Activated B cell treated with CpG ODN at 0.5 μM for 24 hours (primary cell): ENCODE measurements at regions not wholly inside any gene's neighbourhood (a gene's known extent, or its start where the extent isn't known, plus 50 kb on each side); places are given as distances from the start of the nearest gene placed in this dataset.
A peak's percentile ranks its signal among the peaks of the same experiment; 100 is the strongest.

ENCODE experiments used
- ATAC-seq: fragments of 200-7000 bp; cut with Tn5 transposase; one replicate; pipeline ENCODE4 v1.10.0; 2021; ENCODE audit warnings: low read depth, mild to moderate bottlenecking, moderate library complexity
- CTCF ChIA-PET: fragments of 350-600 bp; sonication (Branson Sonifier 250); formaldehyde crosslinking; loops from one replicate; lab custom pipeline; 2021; ENCODE audit warnings: antibody characterized with exemption; lab: Charles Lee
- POLR2A ChIA-PET: fragments of 350-600 bp; sonication (Branson Sonifier 250); formaldehyde crosslinking; loops from one replicate; lab custom pipeline; 2021; ENCODE audit warnings: antibody characterized with exemption; lab: Charles Lee
- DNase-seq: peaks from one replicate; pipeline ENCODE4 v3.0.0; 2022
- H3K27ac Mint-ChIP-seq: one replicate; pipeline ENCODE4 v1.8.0; 2020; ENCODE audit warnings: mixed read lengths
- H3K27me3 Mint-ChIP-seq: one replicate; pipeline ENCODE4 v1.8.0; 2021; ENCODE audit warnings: mixed read lengths
- H3K36me3 Mint-ChIP-seq: one replicate; pipeline ENCODE4 v1.8.0; 2021; ENCODE audit warnings: low read depth, mixed read lengths
- H3K4me1 Mint-ChIP-seq: one replicate; pipeline ENCODE4 v1.8.0; 2021; ENCODE audit warnings: mixed read lengths
- H3K4me3 Mint-ChIP-seq: one replicate; pipeline ENCODE4 v1.8.0; 2020; ENCODE audit warnings: mild to moderate bottlenecking, mixed read lengths
- H3K9me3 Mint-ChIP-seq: one replicate; pipeline ENCODE4 v1.8.0; 2020; ENCODE audit warnings: mixed read lengths
- intact Hi-C: fragments of 100-400 bp; cut with micrococcal nuclease; formaldehyde crosslinking; loops from one replicate; pipeline ENCODE4 v1.15.1; 2024
- TF ChIP-seq, protein P1 (sequence below): fragments of 200-600 bp; IDR thresholded peaks from one replicate; pipeline ENCODE4 v1.8.0; 2022; ENCODE audit warnings: antibody characterized with exemption, mild to moderate bottlenecking

DNA sequence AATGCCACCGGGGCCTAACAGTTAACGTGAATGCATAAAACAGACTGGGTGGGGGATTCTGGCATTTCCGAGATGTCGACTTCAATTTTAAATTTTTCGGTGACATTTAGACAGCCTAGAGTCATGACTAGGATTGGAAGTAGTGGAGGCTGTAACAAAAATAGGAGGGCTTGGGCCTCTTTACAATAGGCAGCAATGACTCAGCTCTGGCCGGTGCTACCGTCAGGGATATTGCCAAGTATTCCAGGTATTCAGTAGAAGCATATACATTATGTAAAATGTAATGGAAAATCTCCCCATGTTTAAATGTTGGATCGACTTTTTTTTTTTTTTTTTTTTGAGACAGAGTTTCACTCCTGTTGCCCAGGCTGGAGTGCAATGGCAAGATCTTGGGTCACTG lies 136.2 kb upstream of the STMND1 start:
- intact Hi-C loops, result loop anchor here (1.0 to 10.0 kb wide), 3 partner anchors 201 to 633 kb away; partner anchors contain the start of gene ATXN1
- H3K27ac Mint-ChIP-seq, result no peak overlapping the region
- no peaks in the 10 kb centered on the region for H3K36me3 Mint-ChIP-seq
- no peaks in the 10 kb centered on the region for H3K9me3 Mint-ChIP-seq
- CTCF ChIA-PET, result interaction anchor here (0.9 to 1.0 kb wide), 2 partner anchors 202 to 634 kb away, joined by 3 read pairs; no protein-coding TSS in a partner anchor
- POLR2A ChIA-PET, result no interaction called here
- ATAC-seq, result no peak
- no peak overlapping the region for H3K4me3 Mint-ChIP-seq
- TF ChIP-seq, protein P1, sequence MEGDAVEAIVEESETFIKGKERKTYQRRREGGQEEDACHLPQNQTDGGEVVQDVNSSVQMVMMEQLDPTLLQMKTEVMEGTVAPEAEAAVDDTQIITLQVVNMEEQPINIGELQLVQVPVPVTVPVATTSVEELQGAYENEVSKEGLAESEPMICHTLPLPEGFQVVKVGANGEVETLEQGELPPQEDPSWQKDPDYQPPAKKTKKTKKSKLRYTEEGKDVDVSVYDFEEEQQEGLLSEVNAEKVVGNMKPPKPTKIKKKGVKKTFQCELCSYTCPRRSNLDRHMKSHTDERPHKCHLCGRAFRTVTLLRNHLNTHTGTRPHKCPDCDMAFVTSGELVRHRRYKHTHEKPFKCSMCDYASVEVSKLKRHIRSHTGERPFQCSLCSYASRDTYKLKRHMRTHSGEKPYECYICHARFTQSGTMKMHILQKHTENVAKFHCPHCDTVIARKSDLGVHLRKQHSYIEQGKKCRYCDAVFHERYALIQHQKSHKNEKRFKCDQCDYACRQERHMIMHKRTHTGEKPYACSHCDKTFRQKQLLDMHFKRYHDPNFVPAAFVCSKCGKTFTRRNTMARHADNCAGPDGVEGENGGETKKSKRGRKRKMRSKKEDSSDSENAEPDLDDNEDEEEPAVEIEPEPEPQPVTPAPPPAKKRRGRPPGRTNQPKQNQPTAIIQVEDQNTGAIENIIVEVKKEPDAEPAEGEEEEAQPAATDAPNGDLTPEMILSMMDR, result no peak
- DNase-seq, result no peak
- H3K27me3 Mint-ChIP-seq, result peaks cover 17% of the 10 kb centered on the region
- peaks cover 3% of the 10 kb centered on the region for H3K4me1 Mint-ChIP-seq

DNA sequence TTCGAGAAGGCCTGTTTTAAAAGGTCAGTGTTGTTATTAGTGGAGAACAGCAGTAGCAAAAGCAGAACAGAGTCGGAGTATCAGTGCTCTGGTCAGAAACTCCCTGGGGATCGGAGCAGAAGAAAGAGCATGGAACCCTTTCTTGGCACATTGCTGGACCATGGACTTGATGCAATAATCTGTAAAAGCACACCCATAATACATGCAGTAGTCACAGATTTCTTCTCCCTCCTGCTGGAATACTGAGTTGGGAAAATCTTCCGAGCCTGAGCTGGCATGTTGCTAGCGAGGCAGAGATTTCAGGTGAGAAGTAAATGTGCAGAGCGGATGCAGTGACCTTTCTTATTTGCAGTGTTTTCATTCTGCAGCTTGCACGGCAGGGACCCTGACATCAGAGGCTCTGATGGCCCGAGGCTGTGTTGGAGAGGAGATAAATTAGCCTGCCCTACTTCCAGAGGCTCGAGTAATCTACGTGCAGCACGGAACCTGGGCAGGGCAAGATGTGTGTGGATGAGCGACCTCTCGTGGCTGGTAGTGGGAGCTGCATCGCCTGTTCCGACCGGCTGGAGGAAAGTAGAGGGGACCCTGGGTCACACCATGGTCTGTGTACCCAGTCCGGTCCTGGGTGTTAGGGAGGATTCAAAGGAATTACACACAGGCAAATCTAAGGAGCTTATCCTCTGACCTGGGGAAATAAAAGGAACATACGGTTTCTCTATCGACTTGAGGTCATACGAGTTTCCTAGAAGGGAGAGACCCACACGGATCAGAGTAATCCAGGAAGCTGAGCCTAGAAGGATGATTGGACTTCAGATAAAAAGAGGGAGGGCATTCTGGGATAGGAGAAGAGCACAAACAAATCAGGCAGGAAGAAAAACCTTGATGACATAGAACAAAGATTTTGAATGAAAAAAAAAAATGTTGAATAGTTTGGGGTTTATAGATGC lies 137.0 kb upstream of the STMND1 start:
- peaks cover 12% of the 10 kb centered on the region for H3K27me3 Mint-ChIP-seq
- no peak overlapping the region for H3K4me3 Mint-ChIP-seq
- TF ChIP-seq, protein P1, result no peak
- no peaks in the 10 kb centered on the region for H3K36me3 Mint-ChIP-seq
- no peaks in the 10 kb centered on the region for H3K9me3 Mint-ChIP-seq
- intact Hi-C loops, result loop anchor here (1.0 to 10.0 kb wide), 3 partner anchors 200 to 633 kb away; partner anchors contain the start of gene ATXN1
- ChIA-PET CTCF (interaction anchor here (0.9 to 1.0 kb wide), 2 partner anchors 201 to 633 kb away, joined by 3 read pairs; no protein-coding TSS in a partner anchor), POLR2A (no interaction called here)
- H3K27ac Mint-ChIP-seq, result no peak overlapping the region
- peak; percentile 15 for DNase-seq
- peaks cover 3% of the 10 kb centered on the region for H3K4me1 Mint-ChIP-seq
- ATAC-seq, result peak; percentile 54

DNA sequence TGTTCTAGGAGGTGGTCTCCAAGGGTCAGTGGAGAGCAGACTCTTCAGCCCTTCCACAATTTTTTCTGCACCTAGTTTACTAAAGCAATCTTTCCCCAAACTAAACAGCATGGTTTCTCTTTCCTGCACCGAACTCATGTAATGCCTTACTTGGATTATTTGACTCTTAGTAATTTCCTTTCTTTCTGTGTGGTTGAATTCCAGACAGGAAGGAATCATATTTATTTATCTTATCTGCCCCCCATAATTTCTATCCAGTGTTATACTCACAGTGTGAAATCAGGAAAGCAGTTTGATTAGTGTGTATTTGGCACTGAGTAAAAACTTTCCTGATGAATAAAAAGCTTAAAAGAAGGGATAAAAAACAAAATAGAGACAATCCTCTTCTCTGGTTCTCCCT lies 140.3 kb upstream of the STMND1 start:
- Mint-ChIP-seq H3K36me3 (no peaks in the 10 kb centered on the region), H3K27me3 (peaks cover 7% of the 10 kb centered on the region), H3K4me1 (peaks cover 3% of the 10 kb centered on the region), H3K4me3 (no peak overlapping the region), H3K27ac (no peak overlapping the region), H3K9me3 (no peaks in the 10 kb centered on the region)
- ChIA-PET POLR2A (no interaction called here), CTCF (no interaction called here)
- intact Hi-C loops, result loop anchor here (10.0 kb wide), 1 partner anchor 197 kb away; the partner anchor contains the start of gene ATXN1
- ATAC-seq, result no peak
- TF ChIP-seq, protein P1, result no peak
- DNase-seq, result no peak

DNA sequence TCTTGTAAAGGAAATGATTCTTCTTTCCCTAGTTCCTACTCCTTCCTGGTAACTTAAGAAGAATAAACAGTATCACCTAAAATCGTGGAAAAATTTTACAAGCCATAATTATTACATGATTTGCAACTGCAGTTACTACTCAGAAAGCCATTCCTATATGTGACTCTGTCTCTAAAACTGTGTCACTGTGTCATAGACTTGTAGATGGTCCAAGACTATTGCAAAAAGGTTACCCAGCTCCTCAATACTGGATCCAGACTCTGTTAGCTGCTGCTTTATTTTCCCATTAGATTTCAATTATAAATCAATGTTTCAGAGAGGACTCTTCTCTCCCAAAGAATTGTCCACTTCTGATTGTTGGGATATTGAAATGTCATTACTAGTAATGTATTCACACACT lies 142.1 kb upstream of the STMND1 start:
- ChIA-PET CTCF (no interaction called here), POLR2A (no interaction called here)
- Mint-ChIP-seq H3K9me3 (no peaks in the 10 kb centered on the region), H3K27me3 (peaks cover 8% of the 10 kb centered on the region), H3K36me3 (no peaks in the 10 kb centered on the region), H3K27ac (no peak overlapping the region), H3K4me3 (no peak overlapping the region), H3K4me1 (peaks cover under 1% of the 10 kb centered on the region)
- TF ChIP-seq, protein P1, result no peak
- ATAC-seq (no peak), DNase-seq (no peak)
- intact Hi-C loops, result loop anchor here (10.0 kb wide), 2 partner anchors 195 to 555 kb away; partner anchors contain the start of gene ATXN1

DNA sequence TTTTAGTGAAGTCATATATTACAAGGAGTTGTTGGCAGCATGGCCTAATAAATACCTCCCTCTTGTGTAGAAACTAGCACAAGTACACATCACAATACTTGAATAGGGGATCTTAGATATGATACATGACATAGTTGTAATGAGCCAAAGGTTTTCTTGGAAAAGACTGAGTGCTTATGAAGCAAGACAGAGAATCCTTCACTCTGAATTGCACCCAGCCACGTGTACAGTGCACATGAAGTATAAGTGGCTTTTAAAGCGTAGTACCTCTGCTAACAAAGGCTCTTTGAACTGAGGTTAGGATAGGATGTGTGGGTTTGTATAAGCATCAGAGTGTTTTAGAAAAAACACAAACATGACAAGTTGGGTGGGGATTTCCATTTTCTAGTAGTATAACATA lies 145.5 kb upstream of the STMND1 start:
- ATAC-seq, result no peak
- TF ChIP-seq, protein P1, result no peak
- H3K27me3 Mint-ChIP-seq, result peaks cover 8% of the 10 kb centered on the region
- H3K36me3 Mint-ChIP-seq, result no peaks in the 10 kb centered on the region
- H3K9me3 Mint-ChIP-seq, result no peaks in the 10 kb centered on the region
- no peak overlapping the region for H3K4me3 Mint-ChIP-seq
- POLR2A ChIA-PET, result no interaction called here
- no peaks in the 10 kb centered on the region for H3K4me1 Mint-ChIP-seq
- DNase-seq, result no peak
- CTCF ChIA-PET, result no interaction called here
- intact Hi-C loops, result loop anchor here (10.0 kb wide), 1 partner anchor 552 kb away; no protein-coding TSS in a partner anchor
- H3K27ac Mint-ChIP-seq, result no peak overlapping the region
